ENCODE measurements at regions not wholly inside any gene's neighbourhood (a gene's known extent, or its start where the extent isn't known, plus 50 kb on each side); places are given as distances from the start of the nearest gene placed in this dataset.

GRCh38 chr2:123746006-123746405 lies 279.1 kb upstream of the CNTNAP5 start:
- TF ChIP-seq CTCF (IDR thresholded peaks at IDR 0.05): no peak
- H3K9me3 ChIP-seq: no peaks in the 10 kb centered on the region
- no peaks in the 10 kb centered on the region for H3K36me3 ChIP-seq
- no peaks in the 10 kb centered on the region for H3K4me1 ChIP-seq
- intact Hi-C loops (cut with DNase I): no loop called here
- DNase-seq (no peak), ATAC-seq (no peak)
- no peaks in the 10 kb centered on the region for H3K27me3 ChIP-seq
- H3K27ac ChIP-seq: no peak overlapping the region
- H3K4me3 ChIP-seq: no peak overlapping the region

- no peaks in the 10 kb centered on the region for H3K36me3 ChIP-seq
- no peaks in the 10 kb centered on the region for H3K4me1 ChIP-seq
- TF ChIP-seq CTCF (IDR thresholded peaks at IDR 0.05): no peak
- no peak overlapping the region for H3K27ac ChIP-seq
- intact Hi-C loops (cut with DNase I): no loop called here
- no peak overlapping the region for H3K4me3 ChIP-seq
- no peaks in the 10 kb centered on the region for H3K9me3 ChIP-seq
- no peaks in the 10 kb centered on the region for H3K27me3 ChIP-seq
- DNase-seq (no peak), ATAC-seq (no peak)
These were observed 277.8 kb upstream of the CNTNAP5 start for GRCh38 chr2:123747326-123747725.

- Histone ChIP-seq H3K27ac (no peak overlapping the region), H3K36me3 (no peaks in the 10 kb centered on the region), H3K4me3 (no peak overlapping the region), H3K4me1 (no peaks in the 10 kb centered on the region), H3K9me3 (no peaks in the 10 kb centered on the region), H3K27me3 (no peaks in the 10 kb centered on the region)
- intact Hi-C loops (cut with DNase I): no loop called here
- no peak for ATAC-seq
- TF ChIP-seq CTCF (IDR thresholded peaks at IDR 0.05): no peak
- DNase-seq: no peak
These were observed 262.9 kb upstream of the CNTNAP5 start for GRCh38 chr2:123762221-123762620.

GRCh38 chr2:123768233-123768632 lies 256.9 kb upstream of the CNTNAP5 start:
- no peaks in the 10 kb centered on the region for H3K4me1 ChIP-seq
- intact Hi-C loops (cut with DNase I): no loop called here
- ATAC-seq (no peak), DNase-seq (no peak)
- H3K36me3 ChIP-seq: no peaks in the 10 kb centered on the region
- H3K27ac ChIP-seq: no peak overlapping the region
- no peaks in the 10 kb centered on the region for H3K27me3 ChIP-seq
- no peak for TF ChIP-seq CTCF (IDR thresholded peaks at IDR 0.05)
- no peak overlapping the region for H3K4me3 ChIP-seq
- H3K9me3 ChIP-seq: no peaks in the 10 kb centered on the region

- DNase-seq: no peak
- no peaks in the 10 kb centered on the region for H3K27me3 ChIP-seq
- intact Hi-C loops (cut with DNase I): no loop called here
- H3K4me3 ChIP-seq: no peak overlapping the region
- no peak for TF ChIP-seq CTCF (IDR thresholded peaks at IDR 0.05)
- no peak overlapping the region for H3K27ac ChIP-seq
- no peaks in the 10 kb centered on the region for H3K4me1 ChIP-seq
- no peak for ATAC-seq
- no peaks in the 10 kb centered on the region for H3K36me3 ChIP-seq
- H3K9me3 ChIP-seq: no peaks in the 10 kb centered on the region
These were observed 256.1 kb upstream of the CNTNAP5 start for GRCh38 chr2:123769001-123769400.

GRCh38 chr2:123770996-123771720 lies 253.9 kb upstream of the CNTNAP5 start:
- Histone ChIP-seq H3K27ac (no peak overlapping the region), H3K36me3 (no peaks in the 10 kb centered on the region), H3K4me3 (no peak overlapping the region), H3K4me1 (no peaks in the 10 kb centered on the region), H3K27me3 (no peaks in the 10 kb centered on the region), H3K9me3 (no peaks in the 10 kb centered on the region)
- no peak for ATAC-seq
- no peak for TF ChIP-seq CTCF (IDR thresholded peaks at IDR 0.05)
- no peak for DNase-seq
- intact Hi-C loops (cut with DNase I): no loop called here
